H1 (cell line): ENCODE measurements at regions not wholly inside any gene's neighbourhood (a gene's known extent, or its start where the extent isn't known, plus 50 kb on each side); places are given as distances from the start of the nearest gene placed in this dataset.

ENCODE experiments used
- CTCF ChIA-PET: fragments of 300-600 bp; sonication (Branson Sonifier 250); formaldehyde crosslinking; loops from one replicate; lab custom pipeline; 2021; ENCODE audit not compliant: partially characterized antibody; lab: Charles Lee
- POLR2A ChIA-PET: fragments of 300-600 bp; sonication (Branson Sonifier 250); formaldehyde crosslinking; loops from one replicate; lab custom pipeline; 2021; ENCODE audit warnings: inconsistent platforms; ENCODE audit not compliant: partially characterized antibody; lab: Charles Lee
- DNase-seq, 2 experiments: peaks; one replicate each; pipeline versions ENCODE4 v3.0.0 to v3.0.0-alpha.2; 2010 to 2022; ENCODE audit warnings: low spot score in 2 of 2, low read depth in 1 of 2, mixed read lengths in 1 of 2
- FAIRE-seq: peaks from 2 replicates; lab custom pipeline; 2011; peaks lifted over from hg19 to GRCh38; lab: Jason Lieb, UNC
- H2AFZ ChIP-seq: 2 replicates; pipeline ENCODE4 v1.8.1; 2012; ENCODE audit warnings: low read length, inconsistent platforms
- H2AK5ac ChIP-seq: 2 replicates; pipeline ENCODE4 v1.6.1; 2013; ENCODE audit warnings: low read depth, low read length
- H2BK120ac ChIP-seq: replicated peaks from 2 replicates; pipeline ENCODE3; 2013; ENCODE audit warnings: low read depth, low read length, inconsistent platforms
- H2BK12ac ChIP-seq: 2 replicates; pipeline ENCODE4 v1.6.1; 2013; ENCODE audit warnings: low read depth, low read length
- H2BK15ac ChIP-seq: 2 replicates; pipeline ENCODE4 v1.6.1; 2013; ENCODE audit warnings: low read length
- H2BK20ac ChIP-seq: 2 replicates; pipeline ENCODE4 v1.6.1; 2013; ENCODE audit warnings: low read length
- H2BK5ac ChIP-seq: 2 replicates; pipeline ENCODE4 v1.6.1; 2013; ENCODE audit warnings: low read depth, low read length
- H3K14ac ChIP-seq: 2 replicates; pipeline ENCODE4 v1.6.1; 2013; ENCODE audit warnings: inconsistent platforms; ENCODE audit not compliant: insufficient read length
- H3K18ac ChIP-seq: 2 replicates; pipeline ENCODE4 v1.6.1; 2013; ENCODE audit warnings: low read length; ENCODE audit errors: extremely low read depth
- H3K23ac ChIP-seq: 2 replicates; pipeline ENCODE4 v1.6.1; 2013; ENCODE audit warnings: inconsistent platforms; ENCODE audit not compliant: insufficient read length
- H3K23me2 ChIP-seq: 2 replicates; pipeline ENCODE4 v1.6.1; 2013; ENCODE audit warnings: low read depth, low read length
- H3K27ac ChIP-seq: 2 replicates; pipeline ENCODE4 v1.6.1; 2011; ENCODE audit warnings: low read depth, low read length, inconsistent platforms
- H3K27me3 ChIP-seq, 4 experiments: replicated peaks in 1 of 4; 1 replicate in 1 of 4; 2 replicates in 3 of 4; pipeline versions ENCODE4 v1.6.1 to v1.8.1; 2011 to 2013; ENCODE audit warnings: low read length in 3 of 4, mild to moderate bottlenecking in 3 of 4, inconsistent platforms in 2 of 4, mixed read lengths in 2 of 4, moderate library complexity in 1 of 4; ENCODE audit not compliant: control insufficient read depth in 3 of 4, insufficient read depth in 3 of 4; ENCODE audit errors: extremely low read depth in 1 of 4
- H3K36me3 ChIP-seq, 4 experiments: 2 replicates each; pipeline versions ENCODE4 v1.6.1 to v1.8.1; 2011 to 2013; ENCODE audit warnings: mild to moderate bottlenecking in 4 of 4, low read length in 3 of 4, moderate library complexity in 2 of 4, control low read depth in 1 of 4, inconsistent platforms in 1 of 4; ENCODE audit not compliant: insufficient read depth in 4 of 4, control insufficient read depth in 2 of 4
- H3K4ac ChIP-seq: replicated peaks from 2 replicates; pipeline ENCODE3; 2013; ENCODE audit warnings: low read length, low read depth, mixed read lengths, inconsistent platforms; ENCODE audit not compliant: insufficient read length
- H3K4me1 ChIP-seq, 4 experiments: replicated peaks in 1 of 4; 1 replicate in 1 of 4; 2 replicates in 3 of 4; pipeline versions ENCODE4 v1.6.1 to v1.8.1; 2011 to 2013; ENCODE audit warnings: low read length in 3 of 4, inconsistent platforms in 2 of 4, mixed read lengths in 1 of 4; ENCODE audit not compliant: insufficient read depth in 4 of 4, control insufficient read depth in 3 of 4
- H3K4me2 ChIP-seq, 2 experiments: 2 replicates each; pipeline versions ENCODE4 v1.6.1 to v1.8.1; 2011 to 2013; ENCODE audit warnings: low read depth in 2 of 2, low read length in 2 of 2, control low read depth in 1 of 2, inconsistent platforms in 1 of 2, mild to moderate bottlenecking in 1 of 2; ENCODE audit not compliant: insufficient read depth in 1 of 2
- H3K4me3 ChIP-seq, 4 experiments: fragments of 200-600, 300-600 bp in 1 of 4; sonication (generic), shearing (Covaris generic), sonication (Bioruptor Twin) in 1 of 4; 2 replicates each; pipeline versions ENCODE4 v1.5.1 to v1.8.1; 2011 to 2016; ENCODE audit warnings: low read length in 4 of 4, low read depth in 3 of 4, control low read depth in 2 of 4, inconsistent platforms in 2 of 4, mild to moderate bottlenecking in 2 of 4, mixed read lengths in 1 of 4, moderate library complexity in 1 of 4; ENCODE audit not compliant: insufficient read depth in 2 of 4; ENCODE audit errors: extremely low read depth in 1 of 4
- H3K56ac ChIP-seq: replicated peaks from 2 replicates; pipeline ENCODE3; 2013; ENCODE audit warnings: low read depth, mild to moderate bottlenecking, mixed read lengths, low read length, inconsistent platforms; ENCODE audit not compliant: insufficient read length
- H3K79me1 ChIP-seq: 2 replicates; pipeline ENCODE4 v1.6.1; 2013; ENCODE audit warnings: low read depth, low read length, control low read depth
- H3K79me2 ChIP-seq, 2 experiments: 2 replicates each; pipeline versions ENCODE4 v1.6.1 to v1.8.1; 2012 to 2013; ENCODE audit warnings: low read length in 2 of 2, mild to moderate bottlenecking in 2 of 2, inconsistent platforms in 1 of 2; ENCODE audit not compliant: insufficient read depth in 2 of 2, control insufficient read depth in 1 of 2
- H3K9ac ChIP-seq, 4 experiments: replicated peaks in 1 of 4; 1 replicate in 1 of 4; 2 replicates in 3 of 4; pipeline versions ENCODE4 v1.6.1 to v1.8.1; 2011 to 2013; ENCODE audit warnings: low read depth in 3 of 4, low read length in 3 of 4, control low read depth in 2 of 4, mild to moderate bottlenecking in 2 of 4, moderate library complexity in 2 of 4, inconsistent platforms in 1 of 4; ENCODE audit errors: extremely low read depth in 1 of 4
- H3K9me3 ChIP-seq, 2 experiments: 2 replicates each; pipeline versions ENCODE4 v1.6.1 to v1.8.1; 2012 to 2013; ENCODE audit warnings: mild to moderate bottlenecking in 2 of 2, moderate library complexity in 2 of 2, control low read depth in 1 of 2, inconsistent platforms in 1 of 2, low read depth in 1 of 2, low read length in 1 of 2, mixed read lengths in 1 of 2; ENCODE audit not compliant: insufficient read depth in 2 of 2
- H4K20me1 ChIP-seq, 2 experiments: replicated peaks in 1 of 2; 2 replicates each; pipeline versions ENCODE3 to v1.8.1; 2011 to 2013; ENCODE audit warnings: inconsistent platforms in 2 of 2, low read length in 2 of 2, mild to moderate bottlenecking in 1 of 2; ENCODE audit not compliant: insufficient read depth in 2 of 2, control insufficient read depth in 1 of 2
- H4K5ac ChIP-seq: 2 replicates; pipeline ENCODE4 v1.6.1; 2013; ENCODE audit warnings: low read length, low read depth, mixed read lengths, inconsistent platforms; ENCODE audit not compliant: insufficient read length
- H4K8ac ChIP-seq: 2 replicates; pipeline ENCODE4 v1.8.0; 2013; ENCODE audit warnings: mild to moderate bottlenecking, moderate library complexity, low read length, inconsistent platforms; ENCODE audit not compliant: insufficient read depth; ENCODE audit errors: extremely low read depth
- H4K91ac ChIP-seq: replicated peaks from 2 replicates; pipeline ENCODE3; 2013; ENCODE audit warnings: low read length, mixed read lengths, inconsistent platforms; ENCODE audit not compliant: insufficient read length
- CTCF ChIP-seq, 3 experiments: IDR thresholded peaks; 1 replicate in 2 of 3; 2 replicates in 1 of 3; pipeline versions ENCODE4 v1.5.1 to v1.6.1; 2011; ENCODE audit warnings: low read length in 3 of 3, mild to moderate bottlenecking in 3 of 3, inconsistent platforms in 2 of 3, low read depth in 1 of 3, moderate library complexity in 1 of 3; ENCODE audit not compliant: insufficient read depth in 1 of 3; ENCODE audit errors: control extremely low read depth in 1 of 3
- GABPA ChIP-seq: IDR thresholded peaks from 2 replicates; pipeline ENCODE4 v1.6.1; 2011; ENCODE audit warnings: mild to moderate bottlenecking, low read length, moderate library complexity, borderline replicate concordance; ENCODE audit not compliant: insufficient read depth
- RAD21 ChIP-seq, 2 experiments: IDR thresholded peaks in 1 of 2; conservative IDR thresholded peaks in 1 of 2; 2 replicates each; pipeline ENCODE4 v1.6.1; 2011; ENCODE audit warnings: low read depth in 2 of 2, low read length in 2 of 2, improper control_type of control experiment in 1 of 2, inconsistent platforms in 1 of 2, mild to moderate bottlenecking in 1 of 2, moderate library complexity in 1 of 2
- SP1 ChIP-seq: IDR thresholded peaks from 2 replicates; pipeline ENCODE4 v1.6.1; 2011; ENCODE audit warnings: low read depth, low read length
- ZNF274 ChIP-seq: IDR thresholded peaks from 2 replicates; pipeline ENCODE4 v1.7.0; 2012; ENCODE audit warnings: low read length, borderline replicate concordance; ENCODE audit errors: extremely low read depth
- WGBS, 2 experiments: shearing (Covaris generic) in 1 of 2; methylation state at CpG; one replicate each; pipeline versions ENCODE4 v1.1.6 to v1.1.7; 2013 to 2015; ENCODE audit warnings: low lambda C conversion rate in 2 of 2, mixed read lengths in 2 of 2, inconsistent platforms in 1 of 2, low coverage in 1 of 2, missing lambda C conversion rate in 1 of 2; ENCODE audit not compliant: insufficient replicate concordance in 2 of 2, insufficient coverage in 1 of 2, insufficient read length in 1 of 2; ENCODE audit errors: extremely low coverage in 1 of 2, missing lambda C conversion rate in 1 of 2; 5-methylcytosine and 5-hydroxymethylcytosine counted together

GRCh38 chr11:131037873-131038272, 121.6 kb upstream of the SNX19 start:
- H3K4me2 ChIP-seq = no peak overlapping the region
- H2BK120ac ChIP-seq = no peak overlapping the region
- H2AK5ac ChIP-seq = no peak overlapping the region
- H3K23ac ChIP-seq = no peak overlapping the region
- no peak overlapping the region for H3K56ac ChIP-seq
- no peak overlapping the region for H3K18ac ChIP-seq
- no peak overlapping the region for H3K4ac ChIP-seq
- FAIRE-seq (no peak), DNase-seq (no peak)
- no peak overlapping the region for H3K9ac ChIP-seq
- H3K79me1 ChIP-seq = no peaks in the 10 kb centered on the region
- H3K23me2 ChIP-seq = no peaks in the 10 kb centered on the region; the same call in 1 of the 2 replicates
- H4K8ac ChIP-seq = no peak overlapping the region
- H3K27me3 ChIP-seq = no peaks in the 10 kb centered on the region
- CTCF ChIA-PET = interaction anchor here (1.2 to 6.7 kb wide), 10 partner anchors 9 to 543 kb away, joined by 3 to 63 read pairs (median 5); no protein-coding TSS in a partner anchor
- H2AFZ ChIP-seq = no peak overlapping the region
- no peaks in the 10 kb centered on the region for H3K79me2 ChIP-seq
- POLR2A ChIA-PET = no interaction called here
- H2BK15ac ChIP-seq = 0 out of 2 replicates have a peak overlapping the region, but pooled peaks have one; percentile 8
- H2BK20ac ChIP-seq = no peak overlapping the region
- TF ChIP-seq RAD21 (IDR thresholded peaks at IDR 0.05 in 1 of 2, conservative IDR thresholded peaks at IDR 0.05 in 1 of 2; ENCODE audit: low read depth in 2 of 2, low read length in 2 of 2) (peak; percentile 35 to 54; a peak in 3 of 4 replicates), SP1 (no peak), ZNF274 (no peak), GABPA (no peak), CTCF (IDR thresholded peaks at IDR 0.05; ENCODE audit: control extremely low read depth in 1 of 3, insufficient read depth in 1 of 3, low read depth in 1 of 3, low read length in 3 of 3) (0 out of 4 replicates have a peak, but pooled peaks of 1 of the 3 experiments have one; percentile 11)
- H2BK12ac ChIP-seq = peak overlapping the region; percentile 46; the same call in 1 of the 2 replicates
- no peak overlapping the region for H4K5ac ChIP-seq
- H4K91ac ChIP-seq = peak overlapping the region; percentile 0
- 69% methylated on average over 7 of the region's 7 CpGs; no CpG with 5 or more reads in 1 of the 2 experiments for WGBS, 2 experiments
- H3K27ac ChIP-seq = no peak overlapping the region
- H3K14ac ChIP-seq = no peak overlapping the region
- no peak overlapping the region for H2BK5ac ChIP-seq
- H4K20me1 ChIP-seq = no peaks in the 10 kb centered on the region
- no peak overlapping the region for H3K4me3 ChIP-seq
- H3K36me3 ChIP-seq = no peaks in the 10 kb centered on the region
- H3K9me3 ChIP-seq = no peaks in the 10 kb centered on the region
- peaks cover 0 to 7% (median 3%) of the 10 kb centered on the region in 4 experiments; a peak in 5 of 7 replicates for H3K4me1 ChIP-seq
